Ammon's horn (tissue), 1 donor: ENCODE measurements at regions not wholly inside any gene's neighbourhood (a gene's known extent, or its start where the extent isn't known, plus 50 kb on each side); places are given as distances from the start of the nearest gene placed in this dataset.
A peak's percentile ranks its signal among the peaks of the same experiment; 100 is the strongest.

ENCODE experiments used
- DNase-seq: peaks from one replicate; pipeline ENCODE4 v3.0.0-alpha.2; 2016; ENCODE audit warnings: low spot score

DNA sequence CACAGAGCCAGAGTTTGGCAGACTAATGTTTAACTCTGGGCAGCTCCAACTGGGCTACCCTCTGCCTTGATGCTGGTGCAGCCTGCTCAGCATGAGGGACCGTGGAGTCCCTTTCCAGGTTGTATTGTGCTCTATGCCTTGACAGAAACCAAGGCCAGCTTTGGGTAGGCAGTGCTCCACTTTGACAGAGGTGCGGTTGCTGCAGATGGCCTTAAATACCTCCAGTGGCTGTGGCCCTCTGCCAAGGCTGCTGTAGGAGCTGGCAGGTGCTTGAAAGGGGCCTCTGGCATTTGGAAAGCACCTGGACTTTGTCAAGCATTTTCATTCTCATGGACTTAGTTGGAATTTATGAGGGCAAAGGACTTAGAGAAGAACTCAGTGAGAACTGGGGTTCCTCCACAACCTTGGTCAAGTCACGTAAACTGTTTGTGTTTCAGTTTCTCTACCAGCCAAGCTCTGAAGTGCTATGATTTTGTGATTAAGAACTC is 249.7 kb upstream of the ZNF462 start:
- DNase-seq, result no peak

- no peak for DNase-seq
Observed at GRCh38 chr9:106615118-106615889, 247.7 kb upstream of the ZNF462 start.

DNA sequence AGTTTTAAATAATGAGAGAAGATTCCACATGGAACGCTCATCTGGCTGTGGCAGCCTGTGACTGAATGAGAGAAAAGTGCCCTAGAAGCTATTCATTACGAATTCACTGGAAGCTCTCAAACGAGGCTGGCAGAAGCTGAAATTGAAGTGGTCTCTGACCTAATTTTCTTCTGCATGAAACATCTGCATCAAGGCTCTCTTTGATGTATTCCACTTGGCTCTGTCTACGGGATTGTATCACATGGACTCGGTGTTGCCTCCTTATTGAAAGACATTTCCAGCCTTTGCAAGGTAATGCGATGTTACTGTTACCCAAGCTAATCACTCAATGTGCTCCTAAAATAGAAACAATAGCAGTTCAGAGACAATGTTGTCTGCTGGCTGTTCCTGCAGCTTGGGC is 246.9 kb upstream of the ZNF462 start:
- peak; percentile 57 for DNase-seq

DNA sequence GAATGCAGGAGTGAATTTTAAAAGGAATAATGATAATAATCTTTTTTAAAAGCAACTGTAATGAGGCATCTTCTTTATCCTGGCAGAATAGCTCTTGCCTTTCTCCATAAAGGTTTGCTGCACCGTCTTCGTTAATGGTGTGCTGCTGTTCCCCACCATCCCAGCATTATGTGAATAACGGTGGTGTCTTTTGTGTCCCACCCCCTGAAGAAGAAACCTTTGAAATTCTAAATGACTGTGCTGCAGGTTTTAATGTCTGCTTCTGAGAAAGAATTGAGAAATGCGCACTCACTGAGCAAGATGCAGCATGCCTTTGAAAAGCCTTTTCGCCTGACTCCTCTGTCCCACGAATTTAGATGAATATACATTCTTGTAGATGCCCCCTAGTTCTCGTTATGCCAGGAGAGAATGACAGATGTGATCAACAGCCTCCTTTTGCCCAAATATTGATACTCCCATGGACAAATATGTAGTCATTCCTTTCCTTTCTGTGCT is 246.1 kb upstream of the ZNF462 start:
- no peak for DNase-seq

GRCh38 chr9:106619211-106619610 is 243.8 kb upstream of the ZNF462 start:
- DNase-seq, result no peak

DNA sequence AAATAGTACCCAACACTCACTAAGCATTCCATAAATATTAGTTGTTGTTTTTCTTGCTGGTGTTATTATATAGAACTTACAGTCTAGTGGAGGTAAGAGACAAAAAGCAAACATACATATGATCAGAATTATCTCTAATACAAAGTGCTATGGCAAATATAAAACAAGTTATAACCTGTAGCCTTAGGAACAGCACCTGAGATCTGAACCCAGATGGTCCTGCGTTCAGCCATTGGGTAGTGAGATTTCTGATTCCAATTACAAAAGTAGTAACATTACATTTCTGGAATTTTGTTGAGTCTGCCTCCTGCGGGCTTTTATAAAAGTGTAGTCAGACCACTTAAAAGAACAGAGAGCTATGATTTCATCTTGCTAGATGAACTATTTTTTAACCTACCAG is 242.9 kb upstream of the ZNF462 start:
- no peak for DNase-seq

GRCh38 chr9:106620866-106621265 is 242.1 kb upstream of the ZNF462 start:
- no peak for DNase-seq

- DNase-seq, result peak; percentile 74
Observed at GRCh38 chr9:106621313-106622163, 241.4 kb upstream of the ZNF462 start.

DNA sequence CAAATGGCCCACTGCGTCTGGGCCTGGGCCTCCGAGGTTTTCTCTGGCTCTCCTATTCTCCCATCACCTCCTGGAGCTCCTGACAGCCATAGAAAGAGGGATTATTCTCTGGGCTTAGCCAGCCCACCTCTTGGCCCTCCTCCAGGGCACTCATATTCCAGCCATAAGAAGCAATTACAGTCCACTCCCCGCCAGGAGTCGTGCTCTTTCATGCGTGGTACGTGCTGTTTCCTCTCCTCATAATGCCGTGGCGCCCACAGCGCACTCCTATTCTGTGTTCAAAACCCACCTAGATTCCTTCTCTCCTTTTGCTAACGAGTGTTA is 240.8 kb upstream of the ZNF462 start:
- DNase-seq, result no peak

GRCh38 chr9:106623558-106623957 is 239.4 kb upstream of the ZNF462 start:
- no peak for DNase-seq

- DNase-seq, result no peak
Observed at GRCh38 chr9:106625259-106625789, 237.6 kb upstream of the ZNF462 start.

GRCh38 chr9:106626936-106627335 is 236.0 kb upstream of the ZNF462 start:
- DNase-seq, result no peak

GRCh38 chr9:106632621-106633020 is 230.3 kb upstream of the ZNF462 start:
- DNase-seq, result no peak

DNA sequence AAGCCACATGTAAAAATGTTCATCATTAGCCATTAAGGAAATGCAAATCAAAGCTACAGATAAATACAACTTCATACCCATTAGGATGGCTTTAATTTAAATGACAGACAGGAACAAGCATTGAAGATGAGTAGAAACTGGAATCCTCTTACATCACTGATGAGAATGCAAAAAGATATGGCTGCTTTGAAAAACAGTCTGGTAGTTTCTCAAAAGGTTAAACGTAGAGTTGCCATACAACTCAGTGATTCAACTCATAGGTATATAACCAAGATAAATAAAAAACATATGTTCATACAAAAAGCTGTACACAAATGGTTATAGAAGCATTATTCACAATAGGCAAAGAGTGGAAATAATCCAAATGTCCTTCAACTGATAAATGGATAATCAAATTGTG is 228.8 kb upstream of the ZNF462 start:
- DNase-seq, result no peak

DNA sequence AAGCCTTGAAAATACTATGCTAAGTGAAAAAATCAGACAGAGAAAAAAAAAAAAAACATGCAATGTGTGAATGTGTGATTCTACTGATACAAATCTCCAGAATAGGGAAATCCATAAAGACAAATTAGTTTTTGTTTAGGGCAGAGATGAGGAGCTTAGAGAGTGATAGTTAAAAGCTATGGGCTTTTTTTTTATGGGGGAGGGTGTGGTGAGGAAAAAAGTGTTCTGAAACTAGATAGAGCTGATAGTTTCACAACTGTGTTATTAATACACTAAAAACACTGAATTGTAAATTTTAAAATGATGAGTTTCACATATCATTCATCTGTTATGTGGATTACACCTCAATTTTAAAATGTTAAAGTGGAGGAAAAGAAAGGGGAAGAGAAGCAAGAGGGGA is 228.3 kb upstream of the ZNF462 start:
- no peak for DNase-seq

GRCh38 chr9:106637486-106637885 is 225.5 kb upstream of the ZNF462 start:
- DNase-seq, result no peak

DNA sequence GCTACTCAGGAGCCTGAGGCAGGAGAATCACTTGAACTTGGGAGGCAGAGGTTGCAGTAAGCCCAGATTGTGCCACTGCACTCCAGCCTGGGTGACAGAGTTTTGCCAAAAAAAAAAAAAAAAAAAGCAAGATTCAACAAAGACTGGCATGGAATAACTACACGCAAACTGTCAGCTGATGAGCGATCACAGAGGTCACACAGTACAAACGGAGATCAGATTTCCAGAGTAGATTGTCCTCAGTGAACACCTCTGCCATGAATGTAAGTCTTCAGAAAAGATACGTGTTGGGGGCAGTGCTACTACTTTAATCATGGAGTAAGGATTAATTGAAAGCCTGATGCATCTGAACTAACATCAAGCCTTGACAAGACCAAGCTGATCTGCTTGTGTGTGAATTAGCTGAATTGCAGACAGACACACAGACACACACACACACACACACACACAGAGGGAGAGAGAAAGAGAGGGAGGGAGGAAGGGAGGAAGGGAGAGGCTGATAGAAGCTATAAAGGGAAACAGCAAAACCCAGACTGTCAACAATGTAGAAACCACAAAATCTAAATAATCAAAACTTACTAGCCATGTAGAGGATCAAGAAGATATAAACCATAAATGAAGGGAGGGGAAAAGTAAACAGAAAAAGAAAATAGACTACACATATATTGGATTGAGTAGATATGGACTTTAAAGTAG is 222.9 kb upstream of the ZNF462 start:
- DNase-seq, result no peak

DNA sequence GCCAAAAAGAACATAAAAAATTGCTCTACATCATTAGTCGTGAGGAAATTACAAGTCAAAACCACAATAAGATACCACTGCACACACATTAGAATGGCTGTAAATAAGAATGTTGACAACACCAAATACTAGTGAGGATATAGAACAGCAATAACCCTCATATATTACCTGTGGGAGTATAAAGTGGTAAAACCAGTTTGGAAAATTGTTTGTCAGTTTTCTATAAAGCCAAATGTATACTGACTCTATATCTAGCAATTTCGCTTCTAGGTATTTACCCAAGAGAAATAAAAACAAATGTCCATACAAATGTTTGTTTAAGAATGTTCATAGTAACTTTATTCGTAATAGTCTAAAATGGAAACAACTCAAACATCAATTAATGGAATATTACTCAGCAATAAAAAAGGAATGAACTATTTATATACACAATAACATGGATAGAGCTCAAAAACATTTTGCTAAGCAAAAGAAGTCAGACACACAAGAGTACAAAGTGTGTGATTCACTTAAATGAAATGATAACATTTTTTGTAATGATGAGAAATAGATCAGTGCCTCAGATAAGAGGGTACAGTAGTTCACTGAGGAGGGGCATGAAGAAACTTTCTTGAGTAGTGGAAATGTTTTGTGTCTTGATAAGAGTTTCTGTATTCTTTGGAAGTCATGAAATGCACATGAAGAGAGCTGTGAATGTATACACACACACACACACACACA is 219.6 kb upstream of the ZNF462 start:
- no peak for DNase-seq

- DNase-seq, result no peak
Observed at GRCh38 chr9:106644661-106645060, 218.3 kb upstream of the ZNF462 start.

- no peak for DNase-seq
Observed at GRCh38 chr9:106648799-106649198, 214.2 kb upstream of the ZNF462 start.

DNA sequence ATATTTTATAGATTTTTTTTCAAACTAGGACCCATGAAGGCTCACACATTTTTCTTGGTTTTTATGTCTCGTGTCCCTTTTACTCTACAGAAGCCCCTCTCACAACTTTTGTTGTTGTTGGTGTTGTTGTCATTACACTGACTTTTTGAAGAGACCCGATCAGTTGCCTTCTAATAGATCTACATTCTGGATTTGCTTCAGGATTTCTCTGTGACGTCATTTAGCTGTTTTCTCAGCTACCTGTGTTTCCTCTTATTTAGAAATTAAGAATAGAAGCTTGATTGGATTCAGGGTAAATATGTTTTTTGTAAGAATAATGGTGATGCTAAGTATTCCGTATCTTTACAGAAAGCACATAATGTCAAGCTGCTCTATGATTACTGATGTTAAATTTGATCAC is 213.3 kb upstream of the ZNF462 start:
- DNase-seq, result no peak

DNA sequence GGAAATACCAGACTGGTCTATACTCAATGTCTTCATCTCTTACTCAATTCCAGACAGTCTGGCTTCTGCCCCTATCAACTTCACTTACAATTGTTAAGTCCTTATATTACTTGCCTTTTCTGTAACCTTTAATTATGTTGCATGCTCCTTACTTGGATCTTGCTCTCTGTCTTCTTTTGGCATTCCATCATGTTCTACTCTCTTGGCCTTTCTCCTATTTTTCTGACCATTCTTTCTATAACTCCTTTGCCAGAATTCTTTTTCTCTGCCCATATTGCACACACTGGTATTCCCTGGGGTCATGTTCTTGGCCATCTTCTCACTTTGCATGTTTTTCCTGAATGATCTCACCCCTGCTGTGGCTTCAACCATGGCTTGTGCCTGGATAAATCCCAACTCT is 209.8 kb upstream of the ZNF462 start:
- no peak for DNase-seq
